Stimulated activated CD4-positive, alpha-beta T cell treated with anti-CD3 and anti-CD28 coated beads, Interleukin-1b, Interleukin-23, amount 100 ng/mL, for 48 hours (primary cell): ENCODE measurements at regions not wholly inside any gene's neighbourhood (a gene's known extent, or its start where the extent isn't known, plus 50 kb on each side); places are given as distances from the start of the nearest gene placed in this dataset.

Experiments
- DNase-seq: peaks from one replicate; pipeline ENCODE4 v3.0.0-alpha.2; 2020

DNA sequence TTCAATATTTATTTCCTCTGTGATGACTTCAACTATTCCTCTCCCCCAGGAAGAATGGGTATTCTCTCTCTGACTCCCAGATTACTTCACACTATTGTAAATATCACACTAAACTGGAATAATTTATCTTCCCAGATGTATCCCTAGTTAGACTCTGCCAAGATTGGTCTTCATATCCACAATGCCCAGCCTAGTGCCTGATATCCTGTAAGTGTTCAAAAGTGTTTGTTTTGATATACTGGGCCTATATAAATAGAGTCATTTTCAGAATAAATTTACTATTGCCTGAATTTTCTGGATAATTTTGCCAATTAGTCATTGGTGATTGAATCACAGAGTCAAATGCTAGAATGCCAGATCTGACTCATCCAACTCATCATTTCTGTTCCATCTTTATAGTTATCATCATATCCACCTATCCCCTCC is 143.7 kb upstream of the TNC start:
- no peak for DNase-seq

GRCh38 chr9:115262477-115262876 is 144.5 kb upstream of the TNC start:
- DNase-seq: no peak

DNA sequence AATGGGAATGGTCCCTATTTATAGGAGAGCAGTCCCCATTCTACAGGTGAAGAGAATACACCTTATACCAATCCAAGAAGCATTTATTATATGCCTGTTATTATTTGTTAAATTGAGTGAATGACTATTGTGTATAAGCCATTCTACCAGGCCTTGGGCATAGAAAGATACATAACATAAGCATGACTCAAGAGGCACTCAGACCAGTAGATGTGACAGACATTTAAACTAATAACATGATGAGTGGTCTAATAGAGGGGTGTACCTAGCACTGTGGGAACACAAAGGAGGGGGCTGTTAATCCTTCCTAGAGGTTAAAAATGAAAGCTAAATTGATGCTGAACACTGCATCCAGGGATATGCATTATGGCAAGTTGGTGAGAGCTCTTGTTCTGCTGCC is 145.0 kb upstream of the TNC start:
- no peak for DNase-seq

- DNase-seq: no peak
Measured at GRCh38 chr9:115263371-115264075, 145.6 kb upstream of the TNC start.

DNA sequence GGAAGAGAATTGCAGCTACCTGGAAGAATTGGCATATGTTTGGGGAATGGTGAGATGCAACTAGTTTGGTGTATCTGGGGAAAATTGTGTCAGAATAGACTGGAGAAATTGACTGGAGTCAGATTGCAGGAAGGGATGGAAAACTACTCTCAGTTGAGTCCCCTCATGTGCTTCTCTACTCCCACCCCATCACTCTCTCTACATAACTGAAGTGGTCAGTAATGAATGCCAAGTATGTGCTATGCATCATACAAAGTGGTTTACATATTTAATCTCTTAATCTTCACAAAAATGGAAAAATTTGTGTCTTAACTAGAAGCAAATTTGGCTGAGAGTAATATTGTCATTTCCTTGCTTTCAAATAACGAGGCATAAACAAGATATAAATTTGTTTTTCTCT is 146.4 kb upstream of the TNC start:
- DNase-seq: no peak

DNA sequence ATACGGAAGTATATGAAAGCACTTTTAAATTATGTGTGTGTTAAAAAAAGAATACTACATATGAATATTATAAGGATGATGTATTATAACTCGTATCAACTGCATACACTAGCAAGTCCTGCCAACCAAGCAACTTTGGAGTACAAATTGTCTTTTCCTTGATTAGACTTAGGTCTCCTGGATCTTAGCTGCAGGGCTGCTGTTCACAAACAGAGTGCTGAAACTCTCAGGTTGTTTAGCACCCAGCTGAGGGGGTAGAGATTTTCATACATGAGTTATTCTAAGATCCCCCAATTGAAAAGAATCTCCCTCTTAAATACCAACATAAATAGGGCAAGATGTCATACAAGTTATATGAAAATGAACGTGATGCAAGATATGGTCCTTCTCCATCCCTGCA is 149.8 kb upstream of the TNC start:
- no peak for DNase-seq

DNA sequence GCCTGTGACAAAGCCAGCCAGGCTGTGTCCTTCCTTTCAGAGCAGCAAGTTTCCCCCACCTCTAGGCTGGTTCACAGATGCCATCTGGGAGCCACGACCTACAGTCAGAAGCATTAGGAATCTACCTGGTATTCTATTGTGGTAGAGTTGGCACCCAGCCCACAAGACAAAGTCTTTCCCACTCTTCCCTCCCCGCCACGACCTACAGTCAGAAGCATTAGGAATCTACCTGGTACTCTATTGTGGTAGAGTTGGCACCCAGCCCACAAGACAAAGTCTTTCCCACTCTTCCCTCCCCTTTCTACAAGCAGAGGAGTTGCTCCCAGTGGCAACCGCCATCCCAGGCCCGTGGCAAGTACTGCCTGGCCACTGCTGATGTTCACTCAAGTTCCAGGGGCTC is 157.8 kb upstream of the TNC start:
- no peak for DNase-seq

DNA sequence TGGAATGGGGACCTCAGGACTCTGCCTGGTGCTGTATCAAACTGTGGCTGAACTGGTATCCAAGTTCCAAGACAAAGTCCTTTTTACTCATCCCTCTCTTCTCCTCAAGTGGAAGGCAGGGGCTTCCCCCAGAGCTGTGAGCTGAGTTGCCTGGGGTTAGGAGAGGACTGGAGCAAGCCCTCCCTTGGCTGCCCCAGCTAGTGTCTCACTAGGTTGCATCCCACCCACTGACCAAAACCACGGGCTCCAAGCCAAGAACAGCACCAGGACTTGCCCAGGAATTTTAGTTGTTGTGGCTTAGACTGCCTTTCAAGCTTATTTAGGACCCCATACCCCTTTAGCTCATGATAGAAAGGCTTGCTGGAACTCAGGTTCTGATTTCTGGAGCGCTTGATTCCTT is 158.7 kb upstream of the TNC start:
- no peak for DNase-seq

- DNase-seq: no peak
Measured at GRCh38 chr9:115277301-115277700, 159.3 kb upstream of the TNC start.

DNA sequence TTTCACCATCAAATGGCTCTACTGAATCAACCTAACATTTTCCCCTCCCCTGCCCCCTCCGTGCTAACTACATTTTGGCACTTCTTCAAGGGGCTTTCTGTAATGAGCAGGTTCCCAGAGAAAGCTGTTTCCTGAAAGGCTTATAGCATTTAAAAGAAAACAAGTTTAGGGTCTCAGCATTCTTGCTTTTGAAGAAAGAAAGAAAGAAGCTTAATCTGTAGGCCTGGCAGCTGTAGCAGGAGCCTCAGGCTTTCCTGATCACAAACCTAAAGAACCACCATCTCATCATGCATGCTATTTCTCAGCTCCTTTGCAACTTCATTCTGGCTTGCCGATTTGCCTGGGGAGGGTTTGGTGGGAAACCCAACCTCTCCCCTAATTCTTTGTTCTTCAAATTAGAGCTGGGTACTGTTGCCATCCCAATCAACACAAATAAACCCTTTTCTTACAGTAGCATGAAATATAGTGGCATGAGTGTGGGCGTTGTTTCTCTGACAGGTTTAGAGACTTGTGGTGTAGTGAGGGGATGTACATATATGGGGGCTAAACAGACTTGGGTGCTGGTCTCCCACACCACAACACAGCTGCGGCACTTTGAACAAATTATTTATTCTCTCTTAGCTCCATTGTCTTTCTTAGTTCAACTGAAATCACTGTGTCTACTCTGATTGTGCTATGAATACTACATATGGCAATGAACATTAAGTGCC is 160.5 kb upstream of the TNC start:
- DNase-seq: no peak

DNA sequence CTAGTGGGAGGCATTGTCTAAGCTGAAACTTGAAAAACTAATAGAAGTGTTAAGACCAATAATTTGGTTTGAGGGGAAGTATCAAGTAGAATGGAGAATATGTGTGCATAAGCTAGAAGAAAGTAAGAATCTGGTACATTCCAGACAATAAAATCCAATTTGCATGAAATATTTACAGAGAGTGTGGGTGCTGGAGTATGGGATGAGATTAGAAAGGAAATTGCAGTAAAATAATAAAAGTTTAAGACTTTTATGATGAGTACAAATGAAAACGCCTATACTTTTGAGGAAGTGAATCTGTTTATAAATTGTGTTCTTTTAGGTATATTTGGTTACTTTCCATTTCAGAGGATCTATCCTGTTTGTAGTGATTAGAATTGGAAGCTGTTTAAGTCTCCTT is 165.4 kb upstream of the TNC start:
- DNase-seq: no peak

DNA sequence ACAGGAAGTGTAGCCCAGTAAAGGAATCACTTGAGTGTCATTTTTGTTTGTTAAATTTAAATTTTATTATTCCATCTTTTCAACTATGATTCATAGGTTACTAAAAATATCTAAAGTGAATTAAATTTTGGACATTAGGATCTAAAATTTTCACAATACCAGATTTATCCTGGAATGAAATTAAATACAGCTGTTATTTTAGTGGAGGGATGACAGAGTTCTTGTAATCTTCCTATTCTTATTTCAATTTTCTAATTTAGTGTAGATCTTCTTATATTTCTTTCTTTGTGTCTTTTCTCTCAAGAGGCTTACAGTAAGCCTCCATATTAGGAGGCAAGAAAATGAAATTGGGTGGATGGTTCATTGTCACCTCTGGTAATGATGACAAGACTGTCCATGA is 167.9 kb upstream of the TNC start:
- no peak for DNase-seq

DNA sequence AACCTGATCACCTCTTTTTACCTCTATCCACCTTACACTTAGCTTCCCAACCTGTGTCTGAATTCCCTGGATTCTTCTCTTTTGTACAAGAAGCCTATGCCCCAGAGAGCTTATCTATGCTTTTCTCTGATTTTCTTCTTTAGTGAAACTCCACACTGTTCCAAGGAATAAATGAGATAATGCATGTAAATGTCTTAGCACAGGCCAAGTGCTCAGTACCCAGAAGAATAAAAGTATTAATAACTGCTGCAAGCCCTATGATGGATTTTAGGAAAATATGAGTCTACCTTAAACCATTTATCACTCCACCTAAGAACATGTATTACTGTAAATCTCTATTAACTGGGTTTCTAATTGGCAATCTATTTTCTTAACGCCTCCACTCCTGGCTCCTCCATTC is 168.5 kb upstream of the TNC start:
- no peak for DNase-seq

- no peak for DNase-seq
Measured at GRCh38 chr9:115289757-115290208, 171.8 kb upstream of the TNC start.

DNA sequence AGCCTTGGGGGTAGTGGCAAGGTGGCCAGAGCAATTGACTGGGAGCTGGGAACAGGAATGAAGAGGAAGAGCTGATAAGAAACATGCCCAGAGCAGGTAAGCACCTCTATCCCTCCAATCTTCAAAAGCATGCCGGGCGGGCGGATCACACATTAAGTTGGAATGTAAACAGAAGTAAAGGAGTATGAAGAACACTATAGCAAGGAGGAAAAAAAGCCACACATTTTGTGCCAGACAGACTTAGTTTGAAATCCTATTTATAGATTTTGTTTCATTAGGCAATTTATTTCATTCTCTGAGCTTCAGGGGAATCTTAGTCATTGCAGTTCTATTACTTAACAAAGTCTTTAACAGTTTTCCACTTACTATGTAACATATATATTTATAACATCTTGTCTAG is 173.9 kb upstream of the TNC start:
- DNase-seq: no peak

GRCh38 chr9:115292584-115293279 is 174.8 kb upstream of the TNC start:
- no peak for DNase-seq

DNA sequence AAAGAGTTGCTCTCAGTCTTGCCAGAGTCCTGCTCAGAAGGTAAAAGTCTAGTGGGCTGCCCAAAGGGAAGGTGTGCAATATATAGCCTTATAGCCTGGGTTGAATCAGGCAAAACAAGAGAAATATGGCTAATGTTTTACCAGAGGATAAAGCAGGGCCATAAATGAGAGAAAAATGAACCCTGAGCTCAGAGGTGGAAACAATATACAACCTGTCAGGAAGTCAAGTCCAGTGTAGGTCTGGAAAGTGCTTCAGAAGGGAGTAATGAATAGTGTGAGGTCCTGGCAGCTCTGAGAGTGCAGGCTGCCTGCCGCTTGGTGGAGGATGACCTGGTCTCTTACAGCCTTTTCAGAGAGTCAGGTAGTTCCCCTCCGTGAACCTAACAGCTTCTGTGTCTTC is 177.8 kb upstream of the TNC start:
- DNase-seq: no peak

- DNase-seq: no peak
Measured at GRCh38 chr9:115296831-115297565, 179.0 kb upstream of the TNC start.

DNA sequence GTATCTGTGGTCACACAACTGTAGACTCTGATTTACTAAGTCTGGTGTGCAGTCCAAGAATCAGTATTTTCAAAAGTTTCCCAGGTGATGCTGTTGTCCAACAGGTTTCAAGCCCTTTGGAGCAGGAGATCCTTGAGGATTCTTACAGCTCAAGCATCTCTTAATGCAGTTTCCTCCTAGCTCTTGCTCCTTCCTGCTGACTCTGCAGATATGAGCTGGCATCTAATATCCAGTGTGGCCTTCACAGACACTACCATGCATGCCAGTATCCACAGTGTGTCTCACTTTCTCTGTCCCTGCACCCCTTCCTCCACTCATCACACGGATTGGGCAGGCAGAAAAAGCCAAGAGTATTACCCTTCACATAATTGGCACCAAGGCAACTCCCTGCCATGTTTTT is 182.2 kb upstream of the TNC start:
- no peak for DNase-seq

- no peak for DNase-seq
Measured at GRCh38 chr9:115300874-115301273, 182.9 kb upstream of the TNC start.

DNA sequence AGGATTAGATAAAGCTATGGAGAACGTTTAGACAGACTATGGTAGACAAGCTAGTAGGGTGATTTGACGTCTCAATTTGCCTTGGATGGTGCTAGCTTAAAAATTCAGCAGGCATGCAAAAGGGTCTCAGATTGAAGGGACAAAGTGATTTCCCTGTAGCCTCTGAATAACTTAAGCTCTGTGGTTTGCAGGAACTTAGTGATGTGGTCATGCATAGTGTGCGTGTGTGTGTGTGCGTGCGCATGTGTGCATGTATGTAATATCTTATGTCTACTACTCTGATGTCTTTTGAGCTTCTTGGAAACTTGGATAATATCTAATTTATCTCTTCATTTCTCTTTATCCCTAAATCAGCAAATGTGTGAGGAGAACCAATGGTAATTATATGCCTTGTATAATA is 183.6 kb upstream of the TNC start:
- DNase-seq: no peak

DNA sequence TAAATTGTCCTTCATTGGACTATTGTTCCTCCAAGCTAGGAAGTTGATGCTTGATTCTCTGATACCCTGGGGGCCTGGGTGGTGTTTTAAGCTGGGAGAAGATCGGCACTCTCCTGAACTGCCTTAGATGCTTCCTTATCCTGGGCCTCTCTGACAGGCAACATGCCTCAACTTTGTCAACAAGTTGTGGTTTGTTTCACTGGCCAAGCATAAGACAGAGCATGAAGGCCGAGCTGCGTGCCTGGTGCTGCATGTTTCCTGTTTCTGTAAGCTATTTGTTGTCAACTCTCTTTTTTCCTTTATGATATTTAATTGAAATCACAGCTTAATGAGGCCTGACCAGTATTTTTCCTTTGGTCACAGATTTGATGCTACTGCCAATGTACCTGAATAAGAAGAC is 187.6 kb upstream of the TNC start:
- DNase-seq: no peak

GRCh38 chr9:115306865-115307264 is 188.9 kb upstream of the TNC start:
- DNase-seq: no peak

DNA sequence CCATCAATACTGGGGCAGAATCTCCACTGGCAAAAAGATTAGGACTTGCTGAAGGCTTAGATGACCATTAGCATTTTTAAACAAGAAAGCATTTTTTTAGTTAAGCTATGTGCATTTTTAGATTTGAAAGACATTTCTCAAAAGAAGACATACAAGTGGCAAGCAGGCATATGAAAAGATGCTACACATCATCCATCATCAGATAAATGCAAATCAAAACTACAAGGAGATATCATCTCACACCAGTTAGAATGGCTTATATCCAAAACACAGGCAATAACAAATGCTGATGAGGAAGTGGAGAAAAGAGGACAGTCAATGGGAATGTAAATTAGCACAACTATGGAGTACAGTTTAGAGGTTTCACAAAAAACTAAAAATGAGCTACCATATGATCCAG is 195.6 kb upstream of the TNC start:
- no peak for DNase-seq
